ENCODE measurements at regions not wholly inside any gene's neighbourhood (a gene's known extent, or its start where the extent isn't known, plus 50 kb on each side); places are given as distances from the start of the nearest gene placed in this dataset.

DNA sequence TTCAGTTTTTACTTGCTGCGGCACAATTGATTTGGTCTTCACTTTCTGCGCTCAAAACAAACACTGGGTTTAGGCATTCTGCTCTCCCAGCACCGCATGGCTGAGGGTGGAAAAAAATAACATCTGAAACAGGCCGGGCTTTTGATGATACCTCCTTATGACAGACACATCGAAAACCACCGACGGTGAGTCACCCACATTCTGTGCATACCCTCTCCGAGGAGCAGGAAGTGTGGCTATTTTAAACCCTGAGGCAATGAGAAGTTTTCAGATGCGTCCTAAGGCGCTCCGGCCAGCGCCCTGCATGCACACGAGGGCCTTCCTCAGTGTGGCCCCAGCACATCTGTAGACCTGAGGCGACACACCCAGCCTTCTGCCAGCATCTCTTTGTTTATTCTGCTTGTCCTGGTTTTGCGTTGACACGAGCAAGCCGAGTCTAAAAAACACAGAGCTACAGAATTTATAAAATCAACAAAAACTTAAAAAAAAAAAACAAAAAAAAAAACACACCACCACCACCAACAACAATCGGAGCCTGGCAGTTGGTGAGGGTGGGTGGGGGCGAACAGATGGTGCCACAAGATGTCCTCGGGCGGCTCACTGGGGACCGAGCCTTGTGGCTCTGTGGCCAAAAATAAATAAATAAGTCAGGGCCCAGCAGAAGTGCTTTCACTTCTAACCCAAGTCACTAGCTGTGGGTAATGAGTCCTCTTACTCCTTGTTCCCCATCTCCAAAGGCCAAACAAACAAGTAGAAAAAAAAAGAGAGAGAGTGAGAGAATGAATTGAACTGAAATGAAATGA is 162.6 kb upstream of the IRF2BP2 start:
- peak; percentile 97 for DNase-seq (ENCODE audit: low read depth)
- TF ChIP-seq, protein P1, sequence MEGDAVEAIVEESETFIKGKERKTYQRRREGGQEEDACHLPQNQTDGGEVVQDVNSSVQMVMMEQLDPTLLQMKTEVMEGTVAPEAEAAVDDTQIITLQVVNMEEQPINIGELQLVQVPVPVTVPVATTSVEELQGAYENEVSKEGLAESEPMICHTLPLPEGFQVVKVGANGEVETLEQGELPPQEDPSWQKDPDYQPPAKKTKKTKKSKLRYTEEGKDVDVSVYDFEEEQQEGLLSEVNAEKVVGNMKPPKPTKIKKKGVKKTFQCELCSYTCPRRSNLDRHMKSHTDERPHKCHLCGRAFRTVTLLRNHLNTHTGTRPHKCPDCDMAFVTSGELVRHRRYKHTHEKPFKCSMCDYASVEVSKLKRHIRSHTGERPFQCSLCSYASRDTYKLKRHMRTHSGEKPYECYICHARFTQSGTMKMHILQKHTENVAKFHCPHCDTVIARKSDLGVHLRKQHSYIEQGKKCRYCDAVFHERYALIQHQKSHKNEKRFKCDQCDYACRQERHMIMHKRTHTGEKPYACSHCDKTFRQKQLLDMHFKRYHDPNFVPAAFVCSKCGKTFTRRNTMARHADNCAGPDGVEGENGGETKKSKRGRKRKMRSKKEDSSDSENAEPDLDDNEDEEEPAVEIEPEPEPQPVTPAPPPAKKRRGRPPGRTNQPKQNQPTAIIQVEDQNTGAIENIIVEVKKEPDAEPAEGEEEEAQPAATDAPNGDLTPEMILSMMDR (IDR thresholded peaks at IDR 0.05; ENCODE audit: control insufficient read depth, insufficient read depth, low read depth, low read length, missing control alignments) = no peak
- no peak overlapping the region for H3K4me3 ChIP-seq (ENCODE audit: control insufficient read depth, low read depth, low read length)

- no peak overlapping the region for H3K4me3 ChIP-seq (ENCODE audit: control insufficient read depth, low read depth, low read length)
- TF ChIP-seq, protein P1 (IDR thresholded peaks at IDR 0.05; ENCODE audit: control insufficient read depth, insufficient read depth, low read depth, low read length, missing control alignments) = no peak
- no peak for DNase-seq (ENCODE audit: low read depth)
These were observed 161.8 kb upstream of the IRF2BP2 start for GRCh38 chr1:234771642-234772344.

- no peak for DNase-seq (ENCODE audit: low read depth)
- no peak overlapping the region for H3K4me3 ChIP-seq (ENCODE audit: control insufficient read depth, low read depth, low read length)
- TF ChIP-seq, protein P1 (IDR thresholded peaks at IDR 0.05; ENCODE audit: control insufficient read depth, insufficient read depth, low read depth, low read length, missing control alignments) = no peak
These were observed 161.1 kb upstream of the IRF2BP2 start for GRCh38 chr1:234770924-234771540.

- no peak for DNase-seq (ENCODE audit: low read depth)
- TF ChIP-seq, protein P1 (IDR thresholded peaks at IDR 0.05; ENCODE audit: control insufficient read depth, insufficient read depth, low read depth, low read length, missing control alignments) = no peak
- H3K4me3 ChIP-seq (ENCODE audit: control insufficient read depth, low read depth, low read length) = no peak overlapping the region
These were observed 160.2 kb upstream of the IRF2BP2 start for GRCh38 chr1:234769986-234770795.

DNA sequence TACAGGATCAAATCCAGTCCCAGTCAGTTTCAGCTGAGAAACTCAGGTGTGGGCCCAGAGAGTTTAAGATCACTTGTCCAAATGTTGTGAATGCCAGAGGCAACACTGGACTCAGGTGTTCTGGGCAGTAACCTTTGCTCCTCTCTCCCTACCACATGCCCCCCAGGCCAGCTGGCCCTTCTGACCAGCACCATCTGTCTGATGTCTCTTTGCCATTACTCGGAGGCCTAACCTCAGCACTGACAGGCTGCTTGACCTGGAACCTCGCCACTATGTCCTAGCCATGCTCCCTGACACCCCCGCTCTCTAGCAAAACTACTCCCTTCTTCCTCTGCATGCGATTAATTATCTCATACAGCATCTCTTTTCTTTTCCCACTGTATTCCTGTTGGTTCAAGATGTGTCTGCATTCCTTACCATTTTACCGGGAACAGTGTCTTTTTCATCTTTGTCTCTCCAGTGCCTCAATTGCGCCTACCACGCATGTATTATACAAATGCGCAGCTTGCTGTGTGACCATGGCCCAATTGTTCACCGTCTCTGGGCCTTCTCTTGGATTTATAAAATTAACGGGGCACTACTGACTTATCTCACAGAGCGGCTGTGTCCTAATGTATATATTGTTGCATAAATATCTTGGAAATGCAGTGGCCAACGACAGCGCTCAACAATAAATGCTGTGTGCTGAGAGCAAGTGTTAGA is 159.5 kb upstream of the IRF2BP2 start:
- no peak for DNase-seq (ENCODE audit: low read depth)
- TF ChIP-seq, protein P1 (IDR thresholded peaks at IDR 0.05; ENCODE audit: control insufficient read depth, insufficient read depth, low read depth, low read length, missing control alignments) = no peak
- no peak overlapping the region for H3K4me3 ChIP-seq (ENCODE audit: control insufficient read depth, low read depth, low read length)
